HG02763 (cell line): ENCODE measurements at regions not wholly inside any gene's neighbourhood (a gene's known extent, or its start where the extent isn't known, plus 50 kb on each side); places are given as distances from the start of the nearest gene placed in this dataset.
A peak's percentile ranks its signal among the peaks of the same experiment; 100 is the strongest.
"Not testable (repeated sequence)": the region's sequence is repeated elsewhere in the genome, so short reads cannot be mapped to it uniquely, and the experiment has no call there.

Experiments
- ATAC-seq: cut with Tn5 transposase; IDR thresholded peaks from one replicate; pipeline ENCODE4 v1.9.1; 2021; ENCODE audit warnings: mild to moderate bottlenecking, moderate library complexity; ENCODE audit not compliant: unreplicated experiment

DNA sequence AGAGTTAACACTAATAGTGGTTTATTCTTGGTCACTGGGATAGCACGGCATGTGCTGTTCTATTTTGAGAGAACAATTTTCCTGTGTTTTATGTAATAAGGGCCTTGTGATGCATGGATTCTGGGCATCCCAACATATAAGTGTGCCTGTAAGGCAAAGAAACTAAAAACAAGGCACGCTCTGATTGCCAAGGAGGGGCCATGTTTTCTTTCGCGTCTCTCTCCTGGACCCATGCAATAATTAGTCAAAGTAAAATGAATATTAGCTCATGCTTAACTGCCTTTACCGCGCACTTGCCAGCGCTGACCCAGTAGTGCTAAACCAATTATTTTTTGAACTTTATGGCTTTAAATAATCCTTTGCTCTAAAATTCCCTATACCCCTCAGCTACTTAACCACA lies 140.9 kb downstream of the PSAT1 start:
- ATAC-seq, result no peak

DNA sequence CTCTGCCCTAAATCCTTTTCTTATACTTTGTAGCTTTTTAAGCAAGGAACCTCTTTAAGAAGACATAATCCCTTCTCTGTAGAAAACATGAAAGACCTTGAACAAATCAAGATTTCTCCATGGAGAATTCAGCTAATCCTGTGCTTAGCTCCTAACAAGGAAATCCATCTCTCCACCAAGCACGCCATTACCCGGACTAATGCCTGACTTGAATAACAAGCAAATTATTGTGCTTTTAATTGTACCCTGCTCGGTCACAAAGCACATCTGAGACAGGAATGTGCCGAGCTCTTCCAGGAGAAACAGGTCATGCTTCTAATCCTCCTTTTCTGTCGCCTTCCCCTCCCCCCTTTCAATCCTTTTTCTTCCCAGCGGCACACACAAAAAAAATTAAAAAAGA lies 141.3 kb downstream of the PSAT1 start:
- no peak for ATAC-seq

DNA sequence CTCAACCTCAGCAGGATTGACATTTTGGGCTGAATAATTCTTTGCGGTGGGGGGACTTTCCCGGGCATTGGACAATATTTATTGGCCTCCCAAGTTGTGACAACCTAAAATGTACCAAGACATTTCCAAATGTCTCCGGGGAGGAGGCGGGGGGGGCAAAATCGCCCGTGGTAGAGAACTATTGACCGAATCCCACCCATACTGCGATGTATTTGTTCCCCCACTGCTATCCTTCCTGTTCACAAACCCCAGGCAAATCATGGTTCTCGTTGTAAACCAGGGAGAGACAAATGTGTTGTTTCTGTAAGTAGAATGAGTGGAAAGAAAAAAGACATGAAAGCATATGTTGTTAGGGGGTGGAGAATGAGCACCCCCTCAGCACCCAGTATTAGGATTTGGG lies 141.9 kb downstream of the PSAT1 start:
- no peak for ATAC-seq

DNA sequence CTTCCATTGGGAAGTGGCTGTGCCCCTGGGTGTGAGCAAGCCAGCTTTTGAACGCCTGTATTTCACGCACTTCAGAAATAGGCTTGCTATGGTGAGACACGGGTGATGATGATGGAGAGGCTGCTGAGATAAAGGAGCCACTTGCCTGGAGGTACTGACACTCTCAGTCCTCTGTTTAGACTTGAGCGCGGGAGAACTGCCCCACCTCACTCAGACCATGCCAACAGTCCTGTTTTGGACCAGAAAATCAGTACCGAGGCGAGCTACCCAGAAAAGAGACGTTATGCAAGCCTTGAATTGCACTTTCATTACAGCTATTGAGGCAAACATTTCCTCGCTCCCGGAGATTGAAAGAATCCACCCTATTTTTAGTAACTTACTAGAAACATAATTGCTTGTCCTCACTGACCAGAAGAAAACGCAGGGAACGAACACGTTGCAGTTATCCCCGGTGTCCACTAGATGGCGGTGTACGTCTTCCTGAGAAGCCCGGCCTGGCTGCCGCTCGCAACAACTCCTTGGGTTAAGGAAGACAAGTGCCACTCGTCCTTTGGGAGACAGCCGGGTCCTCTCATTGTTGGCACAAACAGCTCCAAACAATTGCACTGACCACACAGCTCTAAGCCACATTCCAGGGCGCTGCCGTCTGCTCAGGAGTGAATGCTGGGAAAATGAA lies 142.4 kb downstream of the PSAT1 start:
- ATAC-seq, result peak; percentile 78

DNA sequence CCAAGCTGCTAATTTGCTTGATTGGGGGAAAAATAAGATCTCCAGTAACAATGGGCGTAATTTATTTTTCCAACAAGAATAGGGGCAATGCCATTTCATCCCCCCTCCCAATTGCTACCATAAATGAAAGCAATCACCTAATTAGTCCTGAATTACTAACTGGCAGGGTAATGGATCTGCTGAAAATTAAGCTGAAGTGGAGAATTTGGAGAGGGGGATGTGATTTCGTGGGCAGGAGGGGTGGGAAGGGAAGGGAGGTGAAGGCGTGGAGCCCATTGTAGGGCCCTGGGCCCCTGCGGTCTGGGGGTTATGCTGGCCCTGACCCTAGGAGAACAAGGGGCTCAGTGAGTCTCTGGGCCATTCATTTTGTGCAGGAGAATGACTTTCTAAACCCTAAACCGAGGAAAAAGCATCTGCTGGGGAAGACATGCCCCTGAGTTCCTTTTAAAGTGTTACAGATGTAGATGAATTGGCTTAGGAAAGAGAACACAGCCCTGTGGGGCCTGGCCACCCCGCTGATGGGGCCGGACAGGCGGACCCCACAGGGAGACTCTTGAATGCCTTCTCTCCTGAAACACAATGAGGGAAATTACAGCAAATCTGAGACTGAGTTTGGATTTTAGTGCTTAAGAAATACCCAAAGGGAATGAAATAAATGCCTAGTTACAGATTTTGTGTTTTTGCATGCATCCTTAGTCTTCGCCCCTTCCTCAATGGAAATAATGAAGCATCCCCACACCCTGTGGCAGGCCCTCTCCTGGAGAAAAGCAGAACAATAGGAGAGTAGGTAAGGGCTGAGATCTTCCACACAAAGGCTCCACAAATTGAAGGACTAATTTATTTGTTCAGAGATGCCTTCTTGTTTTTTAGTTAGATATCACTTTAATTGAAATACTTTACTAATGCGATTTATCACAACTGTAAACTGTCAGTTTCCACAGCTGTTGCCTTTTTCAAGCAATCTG lies 143.2 kb downstream of the PSAT1 start:
- no peak for ATAC-seq

DNA sequence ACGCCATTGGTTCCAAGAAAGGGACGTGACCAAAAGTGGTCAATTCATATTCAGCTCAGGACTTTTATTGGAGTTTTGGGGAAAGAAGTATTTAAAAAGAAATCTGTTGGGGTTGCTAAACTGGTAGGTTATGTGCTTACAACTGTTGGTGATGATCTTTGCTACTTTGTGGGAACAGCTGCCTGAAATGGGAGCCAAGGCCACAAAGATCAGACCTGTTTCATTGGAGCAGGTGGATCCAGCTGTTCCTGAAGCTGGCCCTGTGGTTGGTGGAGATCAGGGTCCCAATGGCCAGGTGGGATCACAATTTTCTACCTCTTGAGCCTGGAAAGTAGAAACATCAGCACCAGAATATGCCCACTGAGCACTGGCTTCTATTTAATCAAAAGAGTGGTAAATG lies 144.5 kb downstream of the PSAT1 start:
- ATAC-seq, result no peak

DNA sequence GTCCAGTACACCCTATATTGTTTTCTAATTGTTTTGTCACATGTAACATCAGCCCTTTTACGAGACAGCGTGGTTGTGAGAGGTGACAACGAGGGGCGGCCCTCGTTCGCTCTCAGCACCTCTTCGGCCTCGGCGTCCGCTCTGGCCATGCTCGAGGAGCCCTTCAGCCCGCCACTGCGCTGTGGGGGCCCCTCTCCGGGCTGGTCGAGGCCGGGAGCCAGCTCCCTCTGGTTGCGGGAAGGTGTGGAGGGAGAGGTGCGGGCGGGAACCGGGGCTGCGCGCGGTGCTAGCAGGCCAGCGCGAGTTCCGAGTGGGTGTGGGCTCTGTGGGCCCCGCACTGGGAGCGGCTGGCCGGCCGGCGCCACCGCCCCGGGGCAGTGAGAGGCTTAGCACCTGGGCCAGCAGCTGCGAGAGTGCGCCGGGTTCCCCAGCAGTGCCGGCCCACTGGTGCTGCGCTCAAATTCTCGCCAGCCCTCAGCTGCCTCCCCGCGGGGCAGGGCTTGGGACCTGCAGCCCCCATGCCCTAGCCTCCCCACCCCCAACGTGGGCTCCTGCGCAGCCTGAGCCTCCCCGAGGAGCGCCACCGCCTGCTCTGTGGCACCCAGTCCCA lies 145.0 kb downstream of the PSAT1 start:
- no peak for ATAC-seq

DNA sequence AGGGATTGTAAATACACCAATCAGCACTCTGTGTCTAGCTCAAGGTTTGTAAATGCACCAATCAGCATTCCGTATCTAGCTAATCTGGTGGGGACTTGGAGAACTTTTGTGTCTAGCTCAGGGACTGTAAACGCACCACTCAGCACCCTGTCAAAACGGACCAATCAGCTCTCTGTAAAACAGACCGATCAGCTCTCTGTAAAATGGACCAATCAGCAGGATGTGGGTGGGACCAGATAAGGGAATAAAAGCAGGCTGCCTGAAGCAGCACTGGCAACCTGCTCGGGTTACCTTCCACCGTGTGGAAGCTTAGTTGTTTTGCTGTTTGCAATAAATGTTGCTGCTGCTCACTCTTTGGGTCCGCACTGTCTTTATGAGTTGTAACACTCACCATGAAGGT lies 145.7 kb downstream of the PSAT1 start:
- ATAC-seq, result not testable (repeated sequence)

DNA sequence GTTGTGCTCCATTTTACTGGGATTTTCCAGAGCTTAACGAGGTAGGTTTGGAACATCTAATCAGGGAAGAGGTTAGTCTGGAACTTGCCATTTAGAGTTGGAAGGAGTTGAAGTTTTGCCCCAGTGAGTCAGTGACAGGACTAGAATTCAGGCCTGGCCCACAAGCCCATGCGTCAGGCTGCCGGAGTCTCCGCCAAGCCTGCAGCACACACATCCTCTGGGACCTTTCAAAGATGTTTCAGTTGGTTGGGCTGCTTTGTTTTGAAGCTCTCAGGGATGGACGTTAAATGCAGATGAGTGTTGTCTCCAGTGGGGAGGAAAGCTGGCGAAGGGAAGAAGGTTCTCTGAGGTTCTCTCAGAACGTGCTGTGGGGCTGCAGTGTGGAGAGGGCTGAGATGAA lies 147.0 kb downstream of the PSAT1 start:
- ATAC-seq, result no peak

DNA sequence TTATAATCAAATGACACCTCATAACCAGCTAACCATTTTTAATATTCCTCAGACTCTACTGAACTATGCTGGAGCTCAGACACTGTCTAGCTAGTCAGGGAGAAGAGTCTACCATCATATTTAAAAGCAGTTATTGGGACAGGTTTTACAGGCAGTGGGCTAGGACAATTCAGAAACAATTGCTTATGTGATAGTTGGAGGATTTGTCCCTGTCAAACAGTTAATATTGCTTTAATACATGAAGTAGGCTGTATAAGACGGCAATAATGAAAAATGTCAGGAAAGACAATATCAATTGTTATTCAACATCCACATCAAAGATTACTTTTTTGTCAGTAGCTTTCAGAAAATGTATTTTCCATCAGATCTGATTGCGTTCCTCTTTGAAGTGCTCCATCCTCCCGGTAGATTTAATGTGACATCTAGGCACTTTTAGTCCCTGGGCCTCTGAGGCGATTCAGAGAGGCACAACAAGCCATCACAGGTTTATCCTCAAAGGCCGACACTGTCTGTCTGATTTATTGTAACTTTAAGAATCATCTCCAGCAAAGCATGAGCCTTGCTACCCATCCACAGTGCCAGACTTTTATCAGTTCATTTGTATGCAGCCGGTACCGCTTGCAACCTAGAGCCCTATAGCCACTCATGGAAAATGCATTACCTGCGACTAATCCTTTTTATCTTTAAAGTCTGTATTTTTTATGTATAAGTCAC lies 152.2 kb downstream of the PSAT1 start:
- ATAC-seq, result no peak

DNA sequence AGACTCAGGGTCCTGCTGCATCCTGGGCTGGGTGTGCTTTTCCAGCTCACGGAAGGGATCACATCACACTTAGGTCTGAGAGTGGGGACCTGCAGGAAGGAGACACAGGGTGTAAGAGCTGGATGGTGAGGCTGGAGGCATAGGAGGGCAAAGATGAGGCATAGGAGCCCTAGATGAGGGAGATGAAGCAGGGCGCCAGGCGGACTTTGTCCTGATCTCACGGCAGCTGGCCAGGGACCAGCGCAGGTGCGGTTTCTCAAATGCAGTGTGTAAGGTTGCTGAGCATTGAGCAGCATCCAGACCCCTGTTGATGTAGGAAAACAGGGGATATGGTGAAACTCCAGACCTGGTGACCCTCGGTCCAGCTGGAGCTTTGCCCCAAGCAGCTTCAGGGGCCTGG lies 156.5 kb downstream of the PSAT1 start:
- ATAC-seq, result no peak

DNA sequence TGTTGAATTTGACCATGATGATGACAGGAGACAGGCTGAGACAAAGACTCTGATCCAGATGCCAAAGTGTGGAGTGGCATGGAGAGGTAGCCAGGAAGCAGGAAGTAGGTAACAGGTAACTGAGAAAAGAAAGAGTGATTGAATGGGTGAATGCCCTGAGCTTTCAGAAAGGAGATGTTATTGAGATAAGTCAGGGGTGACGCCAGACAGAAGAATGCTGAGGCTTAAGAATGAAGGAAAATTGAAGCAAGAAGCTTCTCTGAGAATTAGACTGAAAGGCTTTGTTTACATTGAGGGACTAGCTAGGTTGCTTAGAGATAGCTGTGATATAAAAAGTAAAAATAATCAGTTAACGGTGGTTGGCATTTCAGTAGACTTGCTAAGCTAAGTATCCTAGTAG lies 165.7 kb downstream of the PSAT1 start:
- ATAC-seq, result no peak

DNA sequence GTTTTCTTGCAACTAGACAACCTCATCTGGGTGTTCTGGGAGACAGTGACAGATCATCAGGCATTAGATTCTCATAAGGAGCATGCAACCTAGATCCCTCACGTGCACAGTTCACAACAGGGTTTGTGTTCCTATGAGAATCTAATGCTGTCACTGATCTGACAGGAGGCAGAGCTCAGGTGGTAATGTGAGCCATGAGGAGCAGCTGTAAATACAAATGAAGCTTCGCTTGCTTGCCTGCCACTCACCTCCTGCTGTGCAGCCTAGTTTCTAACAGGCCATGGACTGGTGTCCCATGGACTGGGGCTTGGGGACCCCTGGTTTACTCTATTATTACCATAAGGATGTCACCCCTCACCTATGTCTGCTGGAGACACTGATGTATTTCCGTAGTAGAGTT lies 166.8 kb downstream of the PSAT1 start:
- ATAC-seq, result no peak

DNA sequence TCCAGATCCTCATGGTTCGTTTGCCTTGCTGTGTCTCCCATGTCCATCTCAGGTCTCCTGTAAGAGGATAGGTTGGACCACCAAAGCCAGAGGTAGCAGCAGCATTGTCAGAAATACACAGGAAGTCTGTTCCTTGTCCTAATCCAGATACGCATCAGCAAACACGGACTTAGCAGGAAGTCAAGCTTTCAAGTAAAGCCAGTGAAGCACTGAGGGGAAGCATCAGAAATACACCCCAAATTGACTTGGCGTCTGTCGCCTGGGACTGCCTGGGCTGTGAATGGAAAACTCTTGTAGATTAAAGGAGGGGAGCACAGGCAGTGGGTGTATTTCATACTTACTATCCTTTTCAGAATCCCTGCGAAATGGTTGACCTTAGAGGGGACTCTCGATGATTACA lies 171.3 kb downstream of the PSAT1 start:
- no peak for ATAC-seq

DNA sequence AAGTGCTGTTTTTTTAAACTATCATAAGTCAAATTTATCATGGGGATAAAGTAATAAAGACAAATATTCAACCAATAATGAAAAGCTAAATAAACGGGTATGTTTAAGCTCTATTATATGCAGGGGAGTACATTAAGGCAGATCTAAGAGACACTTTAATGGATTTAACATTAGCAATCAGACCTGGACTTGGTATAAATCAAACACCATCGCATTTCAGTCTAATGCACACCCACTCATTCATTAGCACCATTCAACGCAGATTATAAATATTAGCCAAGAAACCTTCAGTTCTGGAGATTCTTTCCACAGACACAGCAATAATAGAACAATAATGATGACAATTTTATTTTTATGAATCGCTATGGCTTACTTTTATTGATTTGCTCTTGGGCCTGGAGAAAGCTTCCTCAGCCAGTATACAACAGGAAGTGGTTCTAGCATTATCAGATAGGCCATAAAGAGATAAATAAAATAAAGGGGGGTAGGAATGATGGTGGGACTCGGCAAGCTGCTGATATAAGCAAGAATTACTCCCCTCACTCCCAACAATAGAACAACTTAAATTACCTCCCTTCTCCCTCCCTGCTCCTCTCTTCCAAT lies 172.2 kb downstream of the PSAT1 start:
- no peak for ATAC-seq

DNA sequence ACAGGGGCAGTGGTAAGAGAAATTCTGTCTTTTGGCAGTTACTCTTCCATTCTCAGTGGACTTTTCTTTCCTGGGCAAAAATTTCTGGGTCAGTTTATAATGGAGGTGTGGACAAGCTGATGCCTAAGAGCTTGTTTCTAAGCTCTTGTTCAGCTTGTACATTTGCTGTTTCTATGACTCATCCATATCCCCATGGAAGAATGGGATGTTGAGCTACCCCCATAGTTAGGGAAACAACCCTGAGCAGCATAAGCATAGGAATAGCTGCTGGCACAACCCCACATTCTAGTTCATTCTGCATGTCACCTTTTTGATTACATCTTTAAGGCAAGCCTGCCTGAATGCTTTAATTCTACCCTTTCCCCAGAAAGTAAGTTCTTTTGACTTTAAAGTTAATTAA lies 173.3 kb downstream of the PSAT1 start:
- no peak for ATAC-seq

DNA sequence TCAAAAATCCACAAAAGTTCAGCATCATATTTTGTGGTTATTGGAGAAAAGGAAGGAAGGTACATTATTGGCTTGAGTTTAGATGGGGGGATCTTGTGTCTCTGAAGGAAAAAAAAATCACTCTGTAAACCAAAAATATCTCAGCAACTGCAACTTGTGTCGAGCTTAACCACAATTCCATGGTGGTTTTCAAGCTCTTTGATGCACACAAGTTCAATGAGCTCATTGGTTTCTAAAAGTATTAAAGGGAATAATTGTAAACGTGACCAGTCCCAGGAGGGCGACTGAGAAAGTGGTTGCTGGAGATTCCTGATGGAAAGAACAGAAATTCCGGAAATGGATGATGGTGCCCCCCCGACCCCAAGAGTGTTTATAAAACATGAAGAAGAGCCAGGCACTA lies 173.8 kb downstream of the PSAT1 start:
- ATAC-seq, result no peak

DNA sequence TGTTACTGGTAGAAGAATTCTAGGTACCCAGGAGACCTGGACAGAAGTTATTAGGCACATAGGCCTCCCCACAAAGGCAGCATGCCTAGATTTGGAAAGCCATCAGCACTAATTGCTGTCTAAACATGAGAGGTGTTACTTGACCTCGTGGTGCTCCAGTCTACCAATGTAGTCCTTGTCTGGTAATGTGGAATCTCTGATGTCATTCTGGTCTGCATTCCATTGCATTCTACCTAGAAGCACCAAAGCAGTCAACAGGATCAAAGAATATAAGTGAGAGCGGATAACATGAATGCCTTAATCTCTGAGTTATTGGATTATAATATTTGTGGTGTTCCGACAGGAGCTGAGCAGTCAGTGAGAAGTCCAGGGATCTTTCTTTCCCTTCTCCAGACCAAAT lies 175.2 kb downstream of the PSAT1 start:
- ATAC-seq, result no peak

DNA sequence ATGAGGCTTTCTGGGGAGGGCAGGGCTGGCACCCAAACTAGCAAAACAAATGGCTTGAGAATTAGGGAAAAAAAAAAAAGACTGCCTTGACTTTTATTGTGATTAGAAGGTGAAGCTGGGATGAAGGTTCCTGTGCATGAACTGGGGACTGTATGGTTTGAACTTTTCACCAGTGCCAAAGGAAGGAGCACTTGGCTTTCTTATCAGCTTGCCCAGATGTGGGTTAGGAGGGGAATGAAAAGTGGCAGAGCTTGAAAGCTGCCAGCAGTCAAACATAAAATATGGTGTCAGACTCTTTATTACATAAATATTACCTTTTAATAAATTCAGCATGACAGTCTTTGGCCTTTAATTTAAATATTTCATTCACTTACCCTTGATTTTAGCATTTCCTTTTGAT lies 182.5 kb downstream of the PSAT1 start:
- ATAC-seq, result no peak

DNA sequence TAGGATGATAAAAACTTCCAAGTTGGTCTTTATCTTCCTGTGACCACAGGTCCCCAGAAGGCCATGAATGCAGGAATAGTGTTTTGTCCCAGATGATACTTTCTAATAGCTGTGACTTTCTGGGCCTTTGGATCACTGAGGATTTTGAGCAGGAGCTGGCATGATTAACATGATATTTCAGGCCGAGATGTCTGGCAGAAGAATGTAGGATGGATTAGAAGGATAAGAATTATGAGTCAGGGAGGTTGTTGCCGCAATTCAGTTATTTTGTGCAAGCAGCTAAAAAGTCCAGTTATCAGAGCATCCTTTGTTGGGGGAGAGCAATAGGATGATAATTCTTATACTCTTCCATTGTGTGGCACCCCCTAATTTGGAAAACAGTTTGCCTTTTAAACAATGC lies 189.7 kb downstream of the PSAT1 start:
- ATAC-seq, result no peak

DNA sequence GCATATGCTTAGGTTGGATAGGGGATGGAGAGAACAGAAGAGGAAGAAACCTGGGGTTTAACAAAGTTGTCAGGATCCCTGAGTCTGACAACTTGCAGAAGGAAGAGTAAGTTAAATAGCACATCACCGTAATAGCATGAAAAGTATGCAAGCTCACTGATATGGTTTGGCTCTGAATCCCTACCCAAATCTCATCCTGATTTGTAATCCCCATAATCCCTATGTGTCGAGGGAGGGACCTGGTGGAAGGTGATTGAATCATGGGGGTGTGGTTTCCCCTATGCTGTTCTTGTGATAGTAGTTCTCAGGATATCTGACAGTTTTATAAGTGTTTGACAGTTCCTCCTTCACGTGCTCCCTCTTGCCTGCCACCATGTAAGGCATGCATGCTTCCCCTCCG lies 193.3 kb downstream of the PSAT1 start:
- no peak for ATAC-seq
